GM23248 (cell line): ENCODE measurements at regions not wholly inside any gene's neighbourhood (a gene's known extent, or its start where the extent isn't known, plus 50 kb on each side); places are given as distances from the start of the nearest gene placed in this dataset.

ENCODE experiments used
- DNase-seq: peaks from one replicate; pipeline ENCODE4 v3.0.0-alpha.2; 2015
- H2AFZ ChIP-seq: fragments of 200-600 bp; sonication (generic); 2 replicates; pipeline ENCODE4 v1.6.1; 2016; ENCODE audit warnings: antibody characterized with exemption
- H3F3A ChIP-seq: fragments of 200-600 bp; sonication (generic); 2 replicates; pipeline ENCODE4 v1.6.1; 2016; ENCODE audit warnings: mild to moderate bottlenecking, antibody characterized with exemption, mixed run types; ENCODE audit not compliant: insufficient read depth
- H3K27ac ChIP-seq: fragments of 200-600 bp; sonication (generic); 2 replicates; pipeline ENCODE4 v1.5.1; 2016; ENCODE audit warnings: mild to moderate bottlenecking
- H3K27me3 ChIP-seq: fragments of 200-600 bp; sonication (generic); replicated peaks from 2 replicates; pipeline ENCODE4 v1.6.1; 2016; ENCODE audit warnings: mild to moderate bottlenecking; ENCODE audit not compliant: insufficient read depth
- H3K36me3 ChIP-seq: fragments of 200-600 bp; sonication (generic); 2 replicates; pipeline ENCODE4 v1.6.1; 2016; ENCODE audit warnings: low read depth, mild to moderate bottlenecking
- H3K4me1 ChIP-seq: fragments of 200-600 bp; sonication (generic); 2 replicates; pipeline ENCODE4 v1.6.1; 2016; ENCODE audit warnings: mild to moderate bottlenecking; ENCODE audit not compliant: insufficient read depth
- H3K4me2 ChIP-seq: fragments of 200-600 bp; sonication (generic); one replicate; pipeline ENCODE4 v1.6.1; 2016; ENCODE audit warnings: mild to moderate bottlenecking; ENCODE audit not compliant: unreplicated experiment
- H3K4me3 ChIP-seq: fragments of 200-600 bp; sonication (generic); 2 replicates; pipeline ENCODE4 v1.5.1; 2016; ENCODE audit warnings: mild to moderate bottlenecking
- H3K79me2 ChIP-seq: fragments of 200-600 bp; sonication (generic); 2 replicates; pipeline ENCODE4 v1.6.1; 2016; ENCODE audit warnings: mild to moderate bottlenecking; ENCODE audit not compliant: insufficient read depth
- H3K9ac ChIP-seq: fragments of 200-600 bp; sonication (generic); 2 replicates; pipeline ENCODE4 v1.6.1; 2016; ENCODE audit warnings: mild to moderate bottlenecking
- H3K9me2 ChIP-seq: fragments of 200-600 bp; sonication (generic); 2 replicates; pipeline ENCODE4 v1.6.1; 2016; ENCODE audit warnings: mixed run types, mild to moderate bottlenecking, moderate library complexity; ENCODE audit not compliant: insufficient read depth
- H3K9me3 ChIP-seq: fragments of 200-600 bp; sonication (generic); one replicate; pipeline ENCODE4 v1.6.1; 2017; ENCODE audit warnings: low read depth
- H4K20me1 ChIP-seq: fragments of 200-600 bp; sonication (generic); 2 replicates; pipeline ENCODE4 v1.6.0; 2016; ENCODE audit not compliant: insufficient read depth
- EZH2 ChIP-seq: fragments of 200-600 bp; sonication (generic); IDR thresholded peaks from 2 replicates; pipeline ENCODE4 v1.6.1; 2018; ENCODE audit warnings: antibody characterized with exemption, mild to moderate bottlenecking; ENCODE audit not compliant: insufficient read depth, poor library complexity, severe bottlenecking
- EZH2phosphoT487 ChIP-seq: fragments of 200-600 bp; sonication (generic); IDR thresholded peaks from 2 replicates; pipeline ENCODE4 v1.6.1; 2018; ENCODE audit warnings: antibody characterized with exemption, moderate library complexity, mild to moderate bottlenecking, low read depth; ENCODE audit not compliant: insufficient read depth
- WGBS, 2 experiments: methylation state at CpG; one replicate each; pipeline ENCODE4 v1.1.6; 2015 to 2017; ENCODE audit warnings: low lambda C conversion rate in 2 of 2, low coverage in 1 of 2; ENCODE audit errors: missing lambda C conversion rate in 2 of 2; 5-methylcytosine and 5-hydroxymethylcytosine counted together
- in situ Hi-C: fragments of 300-500 bp; cut with MboI; formaldehyde crosslinking; loops from 2 replicates; pipeline ENCODE4 v1.15.0; 2020

DNA sequence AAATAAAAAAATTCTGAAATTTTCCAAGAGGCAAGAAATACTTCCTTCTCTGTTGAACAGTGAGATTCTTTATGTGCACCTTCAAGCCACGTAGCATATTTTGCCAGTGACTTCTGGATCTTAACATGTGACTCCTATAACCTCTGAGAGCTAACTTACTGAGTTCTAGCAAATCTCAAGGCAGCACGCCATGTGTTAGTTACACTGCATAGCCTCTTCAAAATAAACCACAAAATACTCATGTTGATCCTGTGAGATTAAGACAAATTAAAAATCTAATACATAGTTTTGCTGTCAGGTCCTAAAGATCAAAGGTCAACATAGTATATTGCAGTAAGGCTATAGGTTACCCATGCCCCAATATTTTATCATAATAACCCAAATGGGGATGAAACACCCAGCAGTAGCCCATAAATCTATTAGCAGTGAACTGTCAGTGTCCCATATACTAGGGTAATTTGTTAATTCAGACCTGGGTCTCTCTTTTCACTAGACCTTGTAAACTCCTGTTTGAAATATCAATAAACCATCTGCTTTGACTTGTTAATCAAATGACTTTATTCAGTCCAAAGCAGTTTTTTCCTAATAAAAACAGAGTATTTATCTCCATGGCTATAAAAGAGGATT, 343.1 kb downstream of the ZFHX3 start:
- Histone ChIP-seq H3F3A (no peaks in the 10 kb centered on the region), H3K27me3 (no peaks in the 10 kb centered on the region), H4K20me1 (no peaks in the 10 kb centered on the region), H3K79me2 (no peaks in the 10 kb centered on the region), H3K4me3 (no peak overlapping the region), H3K9ac (no peak overlapping the region), H3K9me2 (no peaks in the 10 kb centered on the region), H3K36me3 (no peaks in the 10 kb centered on the region), H3K27ac (no peak overlapping the region), H2AFZ (no peak overlapping the region), H3K4me1 (no peaks in the 10 kb centered on the region), H3K4me2 (no peak overlapping the region), H3K9me3 (no peaks in the 10 kb centered on the region)
- 72 to 90% methylated on average over 2 of the region's 2 CpGs for WGBS, 2 experiments
- DNase-seq: no peak
- in situ Hi-C loops: no loop called here
- no peak for TF ChIP-seq EZH2phosphoT487
- no peak for TF ChIP-seq EZH2

DNA sequence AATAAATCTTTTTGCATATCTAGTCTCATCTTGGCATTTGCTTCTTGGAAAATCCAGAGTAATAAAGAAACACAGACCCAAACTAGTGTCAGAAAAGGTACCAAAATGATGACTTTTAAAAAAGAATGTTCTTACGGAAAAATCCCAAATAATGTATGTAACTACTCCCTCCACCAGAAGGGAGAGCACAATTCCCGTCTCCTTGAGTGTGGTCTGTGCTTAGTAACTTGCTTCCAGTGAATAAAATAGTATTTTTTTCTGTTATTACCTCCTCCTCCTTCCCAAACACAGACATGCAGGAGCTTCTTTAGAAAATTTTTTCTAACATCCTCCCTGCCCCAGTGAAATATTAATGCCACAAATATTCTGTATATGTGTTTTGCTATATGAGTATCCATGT, 358.1 kb downstream of the ZFHX3 start:
- Histone ChIP-seq H3K9me2 (no peaks in the 10 kb centered on the region), H3F3A (no peaks in the 10 kb centered on the region), H3K9ac (no peak overlapping the region), H4K20me1 (no peaks in the 10 kb centered on the region), H3K4me3 (no peak overlapping the region), H2AFZ (no peak overlapping the region), H3K36me3 (no peaks in the 10 kb centered on the region), H3K79me2 (no peaks in the 10 kb centered on the region), H3K4me1 (no peaks in the 10 kb centered on the region), H3K27ac (no peak overlapping the region), H3K9me3 (no peaks in the 10 kb centered on the region), H3K4me2 (no peak overlapping the region), H3K27me3 (no peaks in the 10 kb centered on the region)
- peak; percentile 13 for DNase-seq
- in situ Hi-C loops: no loop called here
- 48 to 53% methylated on average over 2 of the region's 2 CpGs for WGBS, 2 experiments
- no peak for TF ChIP-seq EZH2phosphoT487
- no peak for TF ChIP-seq EZH2

DNA sequence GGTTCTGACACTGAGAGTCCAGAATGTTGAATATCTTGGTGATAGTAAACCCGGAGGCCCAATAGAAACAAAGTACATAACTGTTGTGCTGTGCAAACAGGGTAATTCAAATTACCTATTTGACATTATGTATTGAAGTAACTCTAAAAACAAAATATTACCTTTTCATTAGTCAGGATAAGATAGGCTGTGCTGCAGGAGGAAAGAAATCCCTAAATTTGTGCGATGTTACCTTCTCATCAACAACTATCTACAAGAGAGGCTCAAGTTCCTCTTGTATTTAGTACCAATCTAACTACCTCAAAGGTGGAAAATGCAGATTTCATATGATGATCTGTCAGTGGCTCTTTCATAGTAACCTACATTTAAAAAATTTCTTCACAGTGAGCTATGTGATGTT, 367.2 kb downstream of the ZFHX3 start:
- Histone ChIP-seq H3K4me1 (no peaks in the 10 kb centered on the region), H3K36me3 (no peaks in the 10 kb centered on the region), H2AFZ (no peak overlapping the region), H3K4me3 (no peak overlapping the region), H3K79me2 (no peaks in the 10 kb centered on the region), H4K20me1 (no peaks in the 10 kb centered on the region), H3K27me3 (no peaks in the 10 kb centered on the region), H3K9me3 (no peaks in the 10 kb centered on the region), H3K9ac (no peak overlapping the region), H3K9me2 (no peaks in the 10 kb centered on the region), H3K4me2 (no peak overlapping the region), H3K27ac (no peak overlapping the region), H3F3A (no peaks in the 10 kb centered on the region)
- TF ChIP-seq EZH2 (no peak), EZH2phosphoT487 (no peak)
- DNase-seq: no peak
- in situ Hi-C loops: no loop called here
- WGBS, 2 experiments: 86 to 93% methylated on average over 2 of the region's 2 CpGs

DNA sequence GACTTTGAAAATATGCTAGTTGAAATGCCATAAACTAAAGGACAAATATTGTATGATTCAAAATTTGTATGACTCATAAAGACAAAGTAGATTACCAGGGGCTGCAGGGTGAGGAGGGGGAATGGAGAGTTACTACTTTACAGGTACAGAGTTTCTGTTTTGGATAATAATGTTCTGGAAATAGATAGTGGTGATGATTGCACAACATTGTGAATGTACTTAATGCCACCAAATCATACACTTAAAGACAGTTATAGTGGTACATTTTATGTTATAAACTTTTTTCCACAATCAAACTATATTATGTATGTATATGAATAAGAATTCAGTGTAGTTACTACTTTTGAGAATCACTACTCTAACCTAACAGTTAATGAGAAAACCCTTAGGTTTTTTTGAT, 368.1 kb downstream of the ZFHX3 start:
- DNase-seq: no peak
- TF ChIP-seq EZH2 (no peak), EZH2phosphoT487 (no peak)
- Histone ChIP-seq H4K20me1 (no peaks in the 10 kb centered on the region), H3K9me3 (no peaks in the 10 kb centered on the region), H3F3A (no peaks in the 10 kb centered on the region), H3K79me2 (no peaks in the 10 kb centered on the region), H3K4me2 (no peak overlapping the region), H3K9ac (no peak overlapping the region), H3K4me1 (no peaks in the 10 kb centered on the region), H3K27ac (no peak overlapping the region), H3K27me3 (no peaks in the 10 kb centered on the region), H2AFZ (no peak overlapping the region), H3K9me2 (no peaks in the 10 kb centered on the region), H3K36me3 (no peaks in the 10 kb centered on the region), H3K4me3 (no peak overlapping the region)
- in situ Hi-C loops: no loop called here

DNA sequence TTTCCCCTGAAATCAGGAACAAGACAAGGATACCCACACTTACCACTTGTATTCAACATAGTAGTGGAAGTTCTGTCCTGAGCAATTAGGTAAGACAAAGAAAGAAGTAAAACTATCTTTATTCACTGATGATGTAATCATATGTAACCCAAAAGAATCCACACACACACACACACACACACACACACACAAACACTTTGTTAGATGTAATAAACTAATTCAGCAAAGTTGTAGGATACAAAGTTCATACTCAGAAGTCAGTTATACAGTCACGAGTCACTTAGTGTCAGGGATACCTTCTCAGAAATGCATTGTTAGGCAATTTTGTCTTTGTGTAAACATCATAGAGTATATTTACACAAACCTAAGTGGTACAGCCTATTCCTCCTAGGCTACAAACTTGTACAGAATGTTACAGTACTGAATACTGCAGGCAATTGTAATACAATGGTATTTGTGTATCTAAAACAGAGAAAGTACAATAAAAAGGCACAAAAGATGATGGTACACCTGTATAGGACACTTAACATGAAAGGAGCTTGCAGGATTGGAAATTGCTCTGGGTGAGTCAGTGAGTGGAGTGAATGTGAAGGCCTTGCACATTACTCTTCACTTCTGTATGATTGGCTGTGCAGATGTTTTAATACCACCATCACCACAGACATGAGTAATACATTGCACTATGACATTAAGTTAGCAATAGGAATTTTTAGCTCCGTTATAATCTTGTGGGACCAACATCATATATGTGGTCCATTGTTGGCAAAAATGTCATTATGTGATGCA, 370.1 kb downstream of the ZFHX3 start:
- Histone ChIP-seq H3K36me3 (no peaks in the 10 kb centered on the region), H3K4me3 (no peak overlapping the region), H3K9me3 (no peaks in the 10 kb centered on the region), H3F3A (no peaks in the 10 kb centered on the region), H2AFZ (no peak overlapping the region), H3K4me1 (no peaks in the 10 kb centered on the region), H3K27ac (no peak overlapping the region), H3K9me2 (no peaks in the 10 kb centered on the region), H3K9ac (no peak overlapping the region), H3K4me2 (no peak overlapping the region), H4K20me1 (no peaks in the 10 kb centered on the region), H3K27me3 (no peaks in the 10 kb centered on the region), H3K79me2 (no peaks in the 10 kb centered on the region)
- in situ Hi-C loops: no loop called here
- DNase-seq: peak; percentile 51
- no peak for TF ChIP-seq EZH2phosphoT487
- TF ChIP-seq EZH2: no peak
- 80 to 88% methylated on average over 2 of the region's 2 CpGs for WGBS, 2 experiments
